ENCODE measurements at regions not wholly inside any gene's neighbourhood (a gene's known extent, or its start where the extent isn't known, plus 50 kb on each side); places are given as distances from the start of the nearest gene placed in this dataset.
"Not testable (repeated sequence)": the region's sequence is repeated elsewhere in the genome, so short reads cannot be mapped to it uniquely, and the experiment has no call there.

GRCh38 chr22:22380098-22381030 is 128.2 kb downstream of the ZNF280B start:
- Mint-ChIP-seq H3K4me1 (no peaks in the 10 kb centered on the region), H3K27ac (no peak overlapping the region), H3K36me3 (no peaks in the 10 kb centered on the region), H3K9me3 (no peaks in the 10 kb centered on the region), H3K27me3 (ENCODE audit: low read depth) (peaks cover 100% of the 10 kb centered on the region), H3K4me3 (no peak overlapping the region)
- ATAC-seq (peak; percentile 81), DNase-seq (ENCODE audit: low spot score) (peak; percentile 72)
- CTCF ChIA-PET, result interaction anchor here (0.6 to 4.0 kb wide), 8 partner anchors 17 to 286 kb away, joined by 3 to 15 read pairs (median 4); no protein-coding TSS in a partner anchor
- POLR2A ChIA-PET, result no interaction called here
- TF ChIP-seq NFE2L1 (CRISPR knock-in tag; IDR thresholded peaks at IDR 0.05), result no peak
- TF ChIP-seq CTCF (IDR thresholded peaks at IDR 0.05), result 0 out of 2 replicates have a peak, but pooled peaks have one; percentile 24
- TF ChIP-seq, protein P1, sequence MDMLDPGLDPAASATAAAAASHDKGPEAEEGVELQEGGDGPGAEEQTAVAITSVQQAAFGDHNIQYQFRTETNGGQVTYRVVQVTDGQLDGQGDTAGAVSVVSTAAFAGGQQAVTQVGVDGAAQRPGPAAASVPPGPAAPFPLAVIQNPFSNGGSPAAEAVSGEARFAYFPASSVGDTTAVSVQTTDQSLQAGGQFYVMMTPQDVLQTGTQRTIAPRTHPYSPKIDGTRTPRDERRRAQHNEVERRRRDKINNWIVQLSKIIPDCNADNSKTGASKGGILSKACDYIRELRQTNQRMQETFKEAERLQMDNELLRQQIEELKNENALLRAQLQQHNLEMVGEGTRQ (CRISPR knock-in tag; IDR thresholded peaks at IDR 0.05), result no peak
- no peak for TF ChIP-seq ETV6 (CRISPR knock-in tag; IDR thresholded peaks at IDR 0.05)
- TF ChIP-seq ZNF263 (CRISPR knock-in tag; IDR thresholded peaks at IDR 0.05; ENCODE audit: low read depth), result no peak

DNA sequence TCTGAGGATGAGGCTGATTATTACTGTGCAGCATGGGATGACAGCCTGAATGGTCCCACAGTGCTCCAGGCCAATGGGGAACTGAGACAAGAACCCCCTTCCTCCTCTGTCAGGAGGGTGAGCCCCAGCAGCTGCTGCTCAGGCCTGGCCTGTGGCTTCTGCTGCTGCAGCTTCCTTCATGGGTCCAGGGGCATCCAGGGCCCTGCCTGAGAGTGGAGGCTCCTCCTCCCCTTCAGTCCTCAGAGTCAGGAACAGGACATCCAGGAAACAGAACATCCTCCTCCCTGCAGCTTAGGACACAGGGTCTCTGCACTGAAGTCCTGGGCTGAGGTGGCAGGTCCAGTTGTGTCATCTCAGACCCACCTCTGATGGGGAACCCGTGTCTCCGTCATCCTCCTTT is 127.2 kb downstream of the ZNF280B start:
- H3K9me3 Mint-ChIP-seq, POLR2A ChIA-PET: not testable (repeated sequence)
- CTCF ChIA-PET, result interaction anchor here (0.9 to 4.0 kb wide), 5 partner anchors 16 to 83 kb away, joined by 3 to 15 read pairs (median 7); no protein-coding TSS in a partner anchor

DNA sequence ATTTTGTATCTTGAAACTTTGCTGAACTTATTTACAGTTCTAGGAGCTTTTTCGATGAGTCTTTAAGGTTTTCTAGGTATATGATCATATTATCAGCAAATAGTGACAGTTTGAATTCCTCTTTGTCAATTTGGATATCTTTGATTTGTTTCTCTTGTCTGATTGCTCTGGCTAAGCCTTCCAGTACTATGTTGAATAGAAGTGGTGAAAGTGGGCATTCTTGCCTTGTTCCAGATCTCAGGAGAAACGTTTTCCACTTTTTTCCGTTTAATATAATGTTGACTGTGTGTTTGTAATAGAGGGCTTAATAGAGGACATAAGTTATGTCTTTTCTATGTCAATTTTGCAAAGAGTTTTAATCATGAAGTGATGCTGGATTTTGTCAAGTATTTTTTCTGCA is 124.3 kb downstream of the ZNF280B start:
- ATAC-seq (no peak), DNase-seq (ENCODE audit: low spot score) (no peak)
- CTCF ChIA-PET, result interaction anchor here (1.0 kb wide), 1 partner anchor 41 kb away, joined by 3 read pairs; no protein-coding TSS in a partner anchor
- Mint-ChIP-seq H3K4me1 (no peaks in the 10 kb centered on the region), H3K4me3 (no peak overlapping the region), H3K27ac (no peak overlapping the region), H3K27me3 (ENCODE audit: low read depth) (peaks cover 100% of the 10 kb centered on the region), H3K9me3 (no peaks in the 10 kb centered on the region), H3K36me3 (no peaks in the 10 kb centered on the region)
- TF ChIP-seq AR (CRISPR knock-in tag; IDR thresholded peaks at IDR 0.05) (no peak), ZNF671 (CRISPR knock-in tag; IDR thresholded peaks at IDR 0.05) (no peak), NFE2L1 (CRISPR knock-in tag; IDR thresholded peaks at IDR 0.05) (no peak), MLX (CRISPR knock-in tag; IDR thresholded peaks at IDR 0.05) (no peak), NFATC4 (CRISPR knock-in tag; IDR thresholded peaks at IDR 0.05) (no peak), ARID4B (CRISPR knock-in tag; IDR thresholded peaks at IDR 0.05; ENCODE audit: borderline replicate concordance) (no peak), CBFB (CRISPR knock-in tag; IDR thresholded peaks at IDR 0.05; ENCODE audit: low read depth) (no peak), TEAD4 (CRISPR knock-in tag; IDR thresholded peaks at IDR 0.05) (no peak), FOXJ3 (CRISPR knock-in tag; IDR thresholded peaks at IDR 0.05; ENCODE audit: borderline replicate concordance) (no peak), ZNF532 (CRISPR knock-in tag; IDR thresholded peaks at IDR 0.05; ENCODE audit: borderline replicate concordance) (no peak)
- POLR2A ChIA-PET, result no interaction called here

More for the DNA sequence above, 127.2 kb downstream of the ZNF280B start:
- H3K27ac Mint-ChIP-seq; H3K4me3 Mint-ChIP-seq; DNase-seq (ENCODE audit: low spot score); H3K36me3 Mint-ChIP-seq; ATAC-seq; H3K4me1 Mint-ChIP-seq: not testable (repeated sequence)
- H3K27me3 Mint-ChIP-seq (ENCODE audit: low read depth), result peaks cover 100% of the 10 kb centered on the region
